CD14-positive monocyte (primary cell): ENCODE measurements at regions not wholly inside any gene's neighbourhood (a gene's known extent, or its start where the extent isn't known, plus 50 kb on each side); places are given as distances from the start of the nearest gene placed in this dataset.

Experiments used
- DNase-seq, 3 donors: peaks; one replicate each; pipeline ENCODE4 v3.0.0-alpha.2; 2011 to 2022
- H2AFZ ChIP-seq: 2 replicates; pipeline ENCODE4 v1.6.0; 2012; ENCODE audit warnings: mild to moderate bottlenecking, low read depth, low read length, inconsistent platforms; ENCODE audit not compliant: insufficient read depth, poor library complexity, severe bottlenecking
- H3K27ac ChIP-seq, 2 donors: 1 replicate in 1 of 2; 2 replicates in 1 of 2; pipeline ENCODE4 v1.5.1; 2012 to 2013; ENCODE audit warnings: low read length in 2 of 2, control low read depth in 1 of 2, inconsistent platforms in 1 of 2, low read depth in 1 of 2, mild to moderate bottlenecking in 1 of 2
- H3K27me3 ChIP-seq, 2 donors: one replicate each; pipeline versions ENCODE4 v1.6.0 to v1.6.1; 2011 to 2013; ENCODE audit warnings: low read length in 2 of 2; ENCODE audit not compliant: control insufficient read depth in 2 of 2, insufficient read depth in 2 of 2
- H3K36me3 ChIP-seq, 2 donors: replicated peaks in 1 of 2; 1 replicate in 1 of 2; 2 replicates in 1 of 2; pipeline versions ENCODE4 v1.5.1 to v1.6.1; 2012 to 2013; ENCODE audit warnings: low read length in 2 of 2, control low read depth in 1 of 2, inconsistent platforms in 1 of 2, mild to moderate bottlenecking in 1 of 2; ENCODE audit not compliant: insufficient read depth in 2 of 2, control insufficient read depth in 1 of 2
- H3K4me1 ChIP-seq, 2 donors: 1 replicate in 1 of 2; 2 replicates in 1 of 2; pipeline versions ENCODE4 v1.5.1 to v1.6.1; 2012 to 2013; ENCODE audit warnings: low read length in 2 of 2, control low read depth in 1 of 2, inconsistent platforms in 1 of 2, mild to moderate bottlenecking in 1 of 2, moderate library complexity in 1 of 2; ENCODE audit not compliant: insufficient read depth in 2 of 2, control insufficient read depth in 1 of 2
- H3K4me2 ChIP-seq: replicated peaks from 2 replicates; pipeline ENCODE3; 2012; ENCODE audit warnings: low read length, moderate library complexity, mild to moderate bottlenecking; ENCODE audit not compliant: poor library complexity, severe bottlenecking; ENCODE audit errors: extremely low read depth
- H3K4me3 ChIP-seq, 3 experiments: fragments of 200-600 bp in 1 of 3; sonication (generic) in 1 of 3; replicated peaks in 1 of 3; 1 replicate in 2 of 3; 2 replicates in 1 of 3; pipeline ENCODE4 v1.5.1; 2011 to 2013; ENCODE audit warnings: low read length in 3 of 3, mild to moderate bottlenecking in 3 of 3, control low read depth in 2 of 3, low read depth in 2 of 3, inconsistent platforms in 1 of 3, moderate library complexity in 1 of 3
- H3K79me2 ChIP-seq: 2 replicates; pipeline ENCODE4 v1.6.0; 2012; ENCODE audit warnings: mild to moderate bottlenecking, control low read depth, inconsistent platforms, low read length, moderate library complexity; ENCODE audit not compliant: insufficient read depth
- H3K9ac ChIP-seq: 2 replicates; pipeline ENCODE4 v1.6.0; 2017; ENCODE audit warnings: low read length, mild to moderate bottlenecking; ENCODE audit not compliant: insufficient read depth, poor library complexity, severe bottlenecking
- H3K9me3 ChIP-seq, 2 donors: replicated peaks in 1 of 2; 1 replicate in 1 of 2; 2 replicates in 1 of 2; pipeline versions ENCODE4 v1.5.1 to v1.6.1; 2012 to 2013; ENCODE audit warnings: low read length in 2 of 2, control low read depth in 1 of 2; ENCODE audit not compliant: control insufficient read depth in 1 of 2, insufficient read depth in 1 of 2
- H4K20me1 ChIP-seq: 2 replicates; pipeline ENCODE4 v1.6.0; 2012; ENCODE audit warnings: mild to moderate bottlenecking, low read length, control low read depth, moderate library complexity; ENCODE audit not compliant: insufficient read depth
- H3K27ac Mint-ChIP-seq, 7 donors: one replicate each; pipeline ENCODE4 v1.8.0; 2020; ENCODE audit warnings: mild to moderate bottlenecking in 7 of 7, mixed read lengths in 7 of 7, moderate library complexity in 6 of 7, inconsistent platforms in 2 of 7
- H3K27me3 Mint-ChIP-seq, 3 donors: one replicate each; pipeline ENCODE4 v1.8.0; 2021 to 2022; ENCODE audit warnings: low read depth in 3 of 3, mild to moderate bottlenecking in 3 of 3, mixed read lengths in 3 of 3, moderate library complexity in 3 of 3, inconsistent platforms in 1 of 3
- H3K36me3 Mint-ChIP-seq, 2 donors: one replicate each; pipeline ENCODE4 v1.8.0; 2020; ENCODE audit warnings: mixed read lengths in 2 of 2, inconsistent platforms in 1 of 2, mild to moderate bottlenecking in 1 of 2
- H3K4me1 Mint-ChIP-seq: one replicate; pipeline ENCODE4 v1.8.0; 2020; ENCODE audit warnings: mild to moderate bottlenecking, mixed read lengths
- H3K4me3 Mint-ChIP-seq, 2 donors: one replicate each; pipeline ENCODE4 v1.8.0; 2020; ENCODE audit warnings: mild to moderate bottlenecking in 2 of 2, mixed read lengths in 2 of 2, moderate library complexity in 1 of 2
- H3K9me3 Mint-ChIP-seq, 7 donors: one replicate each; pipeline ENCODE4 v1.8.0; 2020 to 2022; ENCODE audit warnings: mixed read lengths in 7 of 7, mild to moderate bottlenecking in 6 of 7, moderate library complexity in 6 of 7, inconsistent platforms in 2 of 7
- CTCF ChIP-seq: fragments of 200-600 bp; IDR thresholded peaks from one replicate; pipeline ENCODE4 v1.8.0; 2022; ENCODE audit warnings: antibody characterized with exemption, mild to moderate bottlenecking
- WGBS: methylation state at CpG from one replicate; pipeline ENCODE4 v1.1.5; 2013; ENCODE audit warnings: missing lambda C conversion rate; ENCODE audit not compliant: insufficient coverage; 5-methylcytosine and 5-hydroxymethylcytosine counted together
- intact Hi-C, 2 donors: fragments of 100-400 bp; cut with micrococcal nuclease; formaldehyde crosslinking; loops; one replicate each; pipeline versions ENCODE4 v1.15.0 to v1.15.1; 2023

- H3K4me2 ChIP-seq = no peak overlapping the region
- WGBS = 83% methylated on average over 1 of the region's 2 CpGs
- no peak overlapping the region for H3K9ac ChIP-seq
- DNase-seq = no peak
- Mint-ChIP-seq H3K4me3 (no peak overlapping the region), H3K9me3 (peaks cover 0 to 5% (median 0%) of the 10 kb centered on the region in 7 donors), H3K27me3 (peaks cover 0 to 1% (median 0%) of the 10 kb centered on the region in 3 donors), H3K36me3 (no peaks in the 10 kb centered on the region), H3K4me1 (no peaks in the 10 kb centered on the region), H3K27ac (no peak overlapping the region)
- no peak overlapping the region for H2AFZ ChIP-seq
- H3K27ac ChIP-seq = no peak overlapping the region
- H3K9me3 ChIP-seq = peaks cover 0 to 3% of the 10 kb centered on the region in 2 donors
- no peaks in the 10 kb centered on the region for H3K27me3 ChIP-seq
- intact Hi-C loops = no loop called here
- no peaks in the 10 kb centered on the region for H3K4me1 ChIP-seq
- no peak overlapping the region for H3K4me3 ChIP-seq
- TF ChIP-seq CTCF = no peak
- no peaks in the 10 kb centered on the region for H4K20me1 ChIP-seq
- no peaks in the 10 kb centered on the region for H3K36me3 ChIP-seq
- no peaks in the 10 kb centered on the region for H3K79me2 ChIP-seq
Observed at GRCh38 chr13:70375718-70376117, 267.5 kb upstream of the KLHL1 start.

- no peak overlapping the region for H3K9ac ChIP-seq
- H3K27me3 ChIP-seq = no peaks in the 10 kb centered on the region
- peaks cover 0 to 3% of the 10 kb centered on the region in 2 donors for H3K9me3 ChIP-seq
- no peaks in the 10 kb centered on the region for H3K4me1 ChIP-seq
- no peak overlapping the region for H3K4me2 ChIP-seq
- Mint-ChIP-seq H3K36me3 (no peaks in the 10 kb centered on the region), H3K9me3 (peaks cover 0 to 5% (median 0%) of the 10 kb centered on the region in 7 donors), H3K4me1 (no peaks in the 10 kb centered on the region), H3K27ac (no peak overlapping the region), H3K4me3 (no peak overlapping the region), H3K27me3 (peaks cover 0 to 2% (median 0%) of the 10 kb centered on the region in 3 donors)
- no peak for DNase-seq
- no peaks in the 10 kb centered on the region for H3K79me2 ChIP-seq
- no peaks in the 10 kb centered on the region for H4K20me1 ChIP-seq
- WGBS = 71% methylated on average over 5 of the region's 6 CpGs
- no peak for TF ChIP-seq CTCF
- H3K4me3 ChIP-seq = no peak overlapping the region
- intact Hi-C loops = no loop called here
- H3K36me3 ChIP-seq = no peaks in the 10 kb centered on the region
- H3K27ac ChIP-seq = no peak overlapping the region
- H2AFZ ChIP-seq = no peak overlapping the region
Observed at GRCh38 chr13:70370924-70371323, 262.7 kb upstream of the KLHL1 start.
